SK-N-SH (cell line): ENCODE measurements at regions not wholly inside any gene's neighbourhood (a gene's known extent, or its start where the extent isn't known, plus 50 kb on each side); places are given as distances from the start of the nearest gene placed in this dataset.

Experiments used
- CTCF ChIA-PET: fragments of 300-600, 350-600 bp; formaldehyde crosslinking; extraction: SDS; loops from one replicate; lab custom pipeline; 2021; lab: Yijun Ruan, JAX
- POLR2A ChIA-PET: fragments of 350-600 bp; sonication (Branson Sonifier 250); formaldehyde crosslinking; extraction: SDS; loops from one replicate; lab custom pipeline; 2020; ENCODE audit warnings: antibody characterized with exemption, inconsistent platforms; lab: Yijun Ruan, JAX
- DNase-seq: peaks from one replicate; pipeline ENCODE4 v3.0.0; 2012
- H2AFZ ChIP-seq: fragments of 200-600 bp; sonication (generic); 2 replicates; pipeline ENCODE4 v1.8.1; 2016; ENCODE audit warnings: antibody characterized with exemption, mild to moderate bottlenecking, low read depth
- H3F3A ChIP-seq: fragments of 200-600 bp; sonication (generic); replicated peaks from 2 replicates; pipeline ENCODE3; 2016; ENCODE audit warnings: antibody characterized with exemption, mild to moderate bottlenecking; ENCODE audit not compliant: insufficient read depth
- H3K27ac ChIP-seq, 2 experiments: fragments of 200-500 bp in 1 of 2; fragments of 200-600 bp in 1 of 2; sonication (Bioruptor generic) in 1 of 2; sonication (generic), shearing (Covaris generic) in 1 of 2; 2 replicates each; pipeline versions ENCODE4 v1.5.1 to v1.6.1; 2014 to 2016; ENCODE audit warnings: low read depth in 2 of 2, inconsistent platforms in 1 of 2, low read length in 1 of 2, mild to moderate bottlenecking in 1 of 2, mixed read lengths in 1 of 2
- H3K27me3 ChIP-seq: fragments of 200-600 bp; sonication (generic), shearing (Covaris generic); 2 replicates; pipeline ENCODE4 v1.6.1; 2016; ENCODE audit warnings: mixed run types; ENCODE audit not compliant: insufficient read depth
- H3K36me3 ChIP-seq, 2 experiments: fragments of 200-500 bp in 1 of 2; fragments of 200-600 bp in 1 of 2; sonication (Bioruptor generic) in 1 of 2; sonication (generic) in 1 of 2; replicated peaks in 1 of 2; 2 replicates each; pipeline versions ENCODE3 to v1.5.1; 2014 to 2016; ENCODE audit warnings: low read length in 1 of 2, mild to moderate bottlenecking in 1 of 2; ENCODE audit not compliant: insufficient read depth in 2 of 2, control insufficient read depth in 1 of 2
- H3K4me1 ChIP-seq, 2 experiments: fragments of 200-500 bp in 1 of 2; fragments of 200-600 bp in 1 of 2; sonication (Bioruptor generic) in 1 of 2; sonication (generic), shearing (Covaris generic) in 1 of 2; 2 replicates each; pipeline versions ENCODE4 v1.5.1 to v1.6.1; 2014 to 2016; ENCODE audit warnings: low read depth in 1 of 2, low read length in 1 of 2, mixed run types in 1 of 2; ENCODE audit not compliant: insufficient read depth in 2 of 2, control insufficient read depth in 1 of 2
- H3K4me2 ChIP-seq: fragments of 200-600 bp; sonication (generic), shearing (Covaris generic); 2 replicates; pipeline ENCODE4 v1.6.1; 2017; ENCODE audit warnings: mixed run types
- H3K4me3 ChIP-seq, 2 experiments: fragments of 200-500 bp in 1 of 2; fragments of 200-600 bp in 1 of 2; sonication (Bioruptor generic) in 1 of 2; sonication (generic), shearing (Covaris generic) in 1 of 2; 2 replicates each; pipeline versions ENCODE4 v1.5.1 to v1.8.1; 2014 to 2016; ENCODE audit warnings: low read depth in 2 of 2, inconsistent platforms in 1 of 2, low read length in 1 of 2, mild to moderate bottlenecking in 1 of 2, mixed read lengths in 1 of 2, moderate library complexity in 1 of 2
- H3K79me2 ChIP-seq: fragments of 200-600 bp; sonication (generic); 2 replicates; pipeline ENCODE4 v1.8.1; 2017; ENCODE audit warnings: mild to moderate bottlenecking; ENCODE audit not compliant: insufficient read depth
- H3K9ac ChIP-seq: fragments of 200-600 bp; sonication (generic); 2 replicates; pipeline ENCODE4 v1.6.1; 2017; ENCODE audit warnings: mixed run types
- H3K9me2 ChIP-seq: fragments of 200-600 bp; sonication (generic); 2 replicates; pipeline ENCODE4 v1.6.1; 2017; ENCODE audit warnings: mixed run types
- H3K9me3 ChIP-seq: fragments of 200-600 bp; sonication (generic); 2 replicates; pipeline ENCODE4 v1.6.1; 2017; ENCODE audit warnings: mixed run types, mild to moderate bottlenecking, moderate library complexity
- H4K20me1 ChIP-seq: fragments of 200-600 bp; sonication (generic); 2 replicates; pipeline ENCODE4 v1.6.1; 2017; ENCODE audit warnings: mild to moderate bottlenecking, mixed run types; ENCODE audit not compliant: insufficient read depth
- FOSL2 ChIP-seq: IDR thresholded peaks from 2 replicates; pipeline ENCODE4 v1.4.0; 2012; ENCODE audit warnings: low read depth, mild to moderate bottlenecking, moderate library complexity, borderline replicate concordance
- FOXJ3 ChIP-seq: sonication (generic); formaldehyde crosslinking; IDR thresholded peaks from 2 replicates; pipeline ENCODE4 v1.5.1; 2020; ENCODE audit warnings: mild to moderate bottlenecking, missing genetic modification reagents
- FOXM1 ChIP-seq: IDR thresholded peaks from 2 replicates; pipeline ENCODE4 v1.4.0; 2012; ENCODE audit warnings: low read depth, mild to moderate bottlenecking
- GATA2 ChIP-seq: sonication (generic); formaldehyde crosslinking; IDR thresholded peaks from 2 replicates; pipeline ENCODE4 v1.5.0; 2020; ENCODE audit warnings: mild to moderate bottlenecking, missing genetic modification reagents
- JUND ChIP-seq: IDR thresholded peaks from 2 replicates; pipeline ENCODE4 v1.4.0; 2012
- MEF2A ChIP-seq: IDR thresholded peaks from 2 replicates; pipeline ENCODE4 v1.4.0; 2012; ENCODE audit warnings: low read depth, borderline replicate concordance
- NFIC ChIP-seq: IDR thresholded peaks from 2 replicates; pipeline ENCODE4 v1.4.0; 2012; ENCODE audit warnings: borderline replicate concordance
- NRF1 ChIP-seq: IDR thresholded peaks from 2 replicates; pipeline ENCODE4 v1.6.1; 2012; ENCODE audit warnings: low read depth, mild to moderate bottlenecking, low read length
- RCOR1 ChIP-seq: fragments of 150-350 bp; IDR thresholded peaks from 2 replicates; pipeline ENCODE4 v1.6.1; 2017; ENCODE audit warnings: antibody characterized with exemption, low read length
- SIN3A ChIP-seq: IDR thresholded peaks from 2 replicates; pipeline ENCODE4 v1.6.1; 2012; ENCODE audit warnings: low read depth, mild to moderate bottlenecking, low read length, moderate library complexity, borderline replicate concordance
- YY1 ChIP-seq: IDR thresholded peaks from 2 replicates; pipeline ENCODE4 v1.4.0; 2012; ENCODE audit warnings: low read depth, mild to moderate bottlenecking
- WGBS: methylation state at CpG from one replicate; pipeline ENCODE4 v1.1.6; 2017; ENCODE audit warnings: low lambda C conversion rate; 5-methylcytosine and 5-hydroxymethylcytosine counted together
- TF ChIP-seq, protein P1 (sequence below): IDR thresholded peaks from 2 replicates; pipeline ENCODE4; 2012
- TF ChIP-seq, protein P2 (sequence below): IDR thresholded peaks from 2 replicates; pipeline ENCODE4 v1.4.0; 2012; ENCODE audit warnings: low read depth
- TF ChIP-seq, protein P3 (sequence below): fragments of 200-600 bp; sonication (generic); IDR thresholded peaks from 2 replicates; pipeline ENCODE4 v1.6.1; 2017; ENCODE audit warnings: antibody characterized with exemption, mild to moderate bottlenecking, moderate library complexity
- TF ChIP-seq, protein P4 (sequence below): IDR thresholded peaks from 2 replicates; pipeline ENCODE4 v1.6.1; 2012; ENCODE audit warnings: mild to moderate bottlenecking, low read depth, low read length, moderate library complexity
- TF ChIP-seq, protein P5 (sequence below): IDR thresholded peaks from 2 replicates; pipeline ENCODE4 v1.4.0; 2012; ENCODE audit warnings: low read depth, borderline replicate concordance

DNA sequence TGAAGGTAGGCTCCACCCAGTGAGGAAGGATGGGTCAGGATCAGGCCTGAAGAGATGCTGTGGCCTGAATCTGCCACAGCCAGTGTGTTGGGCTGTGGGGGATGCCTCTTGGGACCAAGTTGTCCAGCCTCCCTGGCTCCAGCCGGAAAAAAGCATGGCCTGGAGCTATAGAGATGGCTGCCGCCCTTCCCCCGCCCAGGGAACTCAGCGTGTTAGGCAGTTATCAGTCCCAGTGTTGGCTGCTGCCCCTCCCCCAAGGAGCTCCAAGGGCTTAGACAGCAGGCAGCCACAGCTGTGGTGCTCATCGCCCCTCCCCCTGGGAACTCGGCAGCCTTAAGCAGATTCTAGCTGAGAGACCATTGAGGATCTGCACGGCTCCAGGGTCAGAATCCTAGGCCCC lies 158.0 kb downstream of the CAPZA3 start:
- Histone ChIP-seq H3K79me2 (no peaks in the 10 kb centered on the region), H3K27ac (no peak overlapping the region), H3K9me2 (no peaks in the 10 kb centered on the region), H3K27me3 (no peaks in the 10 kb centered on the region), H3K4me2 (no peak overlapping the region), H3K9ac (no peak overlapping the region), H3F3A (no peaks in the 10 kb centered on the region), H3K9me3 (no peaks in the 10 kb centered on the region), H4K20me1 (no peaks in the 10 kb centered on the region), H2AFZ (no peak overlapping the region), H3K4me3 (no peak overlapping the region), H3K36me3 (no peaks in the 10 kb centered on the region), H3K4me1 (no peaks in the 10 kb centered on the region; a peak in 1 of 4 replicates)
- POLR2A ChIA-PET = no interaction called here
- CTCF ChIA-PET = no interaction called here
- WGBS = 20% methylated on average over 1 of the region's 7 CpGs
- no peak for TF ChIP-seq FOXJ3 (CRISPR knock-in tag)
- no peak for TF ChIP-seq RCOR1
- TF ChIP-seq, protein P1, sequence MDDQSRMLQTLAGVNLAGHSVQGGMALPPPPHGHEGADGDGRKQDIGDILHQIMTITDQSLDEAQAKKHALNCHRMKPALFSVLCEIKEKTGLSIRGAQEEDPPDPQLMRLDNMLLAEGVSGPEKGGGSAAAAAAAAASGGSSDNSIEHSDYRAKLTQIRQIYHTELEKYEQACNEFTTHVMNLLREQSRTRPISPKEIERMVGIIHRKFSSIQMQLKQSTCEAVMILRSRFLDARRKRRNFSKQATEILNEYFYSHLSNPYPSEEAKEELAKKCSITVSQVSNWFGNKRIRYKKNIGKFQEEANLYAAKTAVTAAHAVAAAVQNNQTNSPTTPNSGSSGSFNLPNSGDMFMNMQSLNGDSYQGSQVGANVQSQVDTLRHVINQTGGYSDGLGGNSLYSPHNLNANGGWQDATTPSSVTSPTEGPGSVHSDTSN = no peak
- TF ChIP-seq, protein P2, sequence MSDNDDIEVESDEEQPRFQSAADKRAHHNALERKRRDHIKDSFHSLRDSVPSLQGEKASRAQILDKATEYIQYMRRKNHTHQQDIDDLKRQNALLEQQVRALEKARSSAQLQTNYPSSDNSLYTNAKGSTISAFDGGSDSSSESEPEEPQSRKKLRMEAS = no peak
- TF ChIP-seq FOSL2 = no peak
- TF ChIP-seq, protein P3, sequence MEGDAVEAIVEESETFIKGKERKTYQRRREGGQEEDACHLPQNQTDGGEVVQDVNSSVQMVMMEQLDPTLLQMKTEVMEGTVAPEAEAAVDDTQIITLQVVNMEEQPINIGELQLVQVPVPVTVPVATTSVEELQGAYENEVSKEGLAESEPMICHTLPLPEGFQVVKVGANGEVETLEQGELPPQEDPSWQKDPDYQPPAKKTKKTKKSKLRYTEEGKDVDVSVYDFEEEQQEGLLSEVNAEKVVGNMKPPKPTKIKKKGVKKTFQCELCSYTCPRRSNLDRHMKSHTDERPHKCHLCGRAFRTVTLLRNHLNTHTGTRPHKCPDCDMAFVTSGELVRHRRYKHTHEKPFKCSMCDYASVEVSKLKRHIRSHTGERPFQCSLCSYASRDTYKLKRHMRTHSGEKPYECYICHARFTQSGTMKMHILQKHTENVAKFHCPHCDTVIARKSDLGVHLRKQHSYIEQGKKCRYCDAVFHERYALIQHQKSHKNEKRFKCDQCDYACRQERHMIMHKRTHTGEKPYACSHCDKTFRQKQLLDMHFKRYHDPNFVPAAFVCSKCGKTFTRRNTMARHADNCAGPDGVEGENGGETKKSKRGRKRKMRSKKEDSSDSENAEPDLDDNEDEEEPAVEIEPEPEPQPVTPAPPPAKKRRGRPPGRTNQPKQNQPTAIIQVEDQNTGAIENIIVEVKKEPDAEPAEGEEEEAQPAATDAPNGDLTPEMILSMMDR = no peak
- TF ChIP-seq GATA2 = no peak
- TF ChIP-seq, protein P4, sequence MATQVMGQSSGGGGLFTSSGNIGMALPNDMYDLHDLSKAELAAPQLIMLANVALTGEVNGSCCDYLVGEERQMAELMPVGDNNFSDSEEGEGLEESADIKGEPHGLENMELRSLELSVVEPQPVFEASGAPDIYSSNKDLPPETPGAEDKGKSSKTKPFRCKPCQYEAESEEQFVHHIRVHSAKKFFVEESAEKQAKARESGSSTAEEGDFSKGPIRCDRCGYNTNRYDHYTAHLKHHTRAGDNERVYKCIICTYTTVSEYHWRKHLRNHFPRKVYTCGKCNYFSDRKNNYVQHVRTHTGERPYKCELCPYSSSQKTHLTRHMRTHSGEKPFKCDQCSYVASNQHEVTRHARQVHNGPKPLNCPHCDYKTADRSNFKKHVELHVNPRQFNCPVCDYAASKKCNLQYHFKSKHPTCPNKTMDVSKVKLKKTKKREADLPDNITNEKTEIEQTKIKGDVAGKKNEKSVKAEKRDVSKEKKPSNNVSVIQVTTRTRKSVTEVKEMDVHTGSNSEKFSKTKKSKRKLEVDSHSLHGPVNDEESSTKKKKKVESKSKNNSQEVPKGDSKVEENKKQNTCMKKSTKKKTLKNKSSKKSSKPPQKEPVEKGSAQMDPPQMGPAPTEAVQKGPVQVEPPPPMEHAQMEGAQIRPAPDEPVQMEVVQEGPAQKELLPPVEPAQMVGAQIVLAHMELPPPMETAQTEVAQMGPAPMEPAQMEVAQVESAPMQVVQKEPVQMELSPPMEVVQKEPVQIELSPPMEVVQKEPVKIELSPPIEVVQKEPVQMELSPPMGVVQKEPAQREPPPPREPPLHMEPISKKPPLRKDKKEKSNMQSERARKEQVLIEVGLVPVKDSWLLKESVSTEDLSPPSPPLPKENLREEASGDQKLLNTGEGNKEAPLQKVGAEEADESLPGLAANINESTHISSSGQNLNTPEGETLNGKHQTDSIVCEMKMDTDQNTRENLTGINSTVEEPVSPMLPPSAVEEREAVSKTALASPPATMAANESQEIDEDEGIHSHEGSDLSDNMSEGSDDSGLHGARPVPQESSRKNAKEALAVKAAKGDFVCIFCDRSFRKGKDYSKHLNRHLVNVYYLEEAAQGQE = no peak
- TF ChIP-seq, all 33 proteins: peak for 0
- DNase-seq = no peak

DNA sequence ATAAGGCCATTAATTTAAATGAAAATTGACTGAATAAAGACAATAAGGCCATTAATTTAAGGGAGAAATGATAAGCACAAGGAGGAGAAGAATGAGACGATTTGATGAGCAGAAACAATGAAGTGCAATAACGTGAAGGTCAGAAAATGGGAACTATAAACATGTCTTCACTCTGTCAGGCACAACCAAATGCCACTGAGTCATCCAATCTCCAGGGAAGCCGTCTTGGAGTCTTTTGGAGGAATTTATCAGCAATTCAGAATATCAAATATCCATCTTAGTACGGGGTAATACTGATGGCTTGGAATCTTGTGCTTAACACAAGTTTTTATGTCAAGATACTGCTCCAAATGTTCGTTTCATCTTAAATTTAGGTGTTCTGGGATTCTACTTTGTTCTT lies 159.9 kb downstream of the CAPZA3 start:
- H3K4me1 ChIP-seq = no peaks in the 10 kb centered on the region; a peak in 1 of 4 replicates
- DNase-seq = no peak
- WGBS = 53% methylated on average over 5 of the region's 5 CpGs
- TF ChIP-seq NFIC = no peak
- TF ChIP-seq FOSL2 = no peak
- no peak for TF ChIP-seq SIN3A
- TF ChIP-seq JUND = no peak
- no peak for TF ChIP-seq NRF1
- no peak for TF ChIP-seq YY1
- no peak for TF ChIP-seq FOXM1
- TF ChIP-seq, protein P5, sequence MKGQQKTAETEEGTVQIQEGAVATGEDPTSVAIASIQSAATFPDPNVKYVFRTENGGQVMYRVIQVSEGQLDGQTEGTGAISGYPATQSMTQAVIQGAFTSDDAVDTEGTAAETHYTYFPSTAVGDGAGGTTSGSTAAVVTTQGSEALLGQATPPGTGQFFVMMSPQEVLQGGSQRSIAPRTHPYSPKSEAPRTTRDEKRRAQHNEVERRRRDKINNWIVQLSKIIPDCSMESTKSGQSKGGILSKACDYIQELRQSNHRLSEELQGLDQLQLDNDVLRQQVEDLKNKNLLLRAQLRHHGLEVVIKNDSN = no peak
- TF ChIP-seq FOXJ3 (CRISPR knock-in tag) = no peak
- TF ChIP-seq, protein P2 = no peak
- TF ChIP-seq MEF2A = no peak
- POLR2A ChIA-PET = no interaction called here
- H3F3A ChIP-seq = no peaks in the 10 kb centered on the region
- no peaks in the 10 kb centered on the region for H3K36me3 ChIP-seq
- no peaks in the 10 kb centered on the region for H3K27me3 ChIP-seq
- no peak overlapping the region for H3K4me2 ChIP-seq
- no peak overlapping the region for H3K4me3 ChIP-seq
- CTCF ChIA-PET = no interaction called here
- H3K9me2 ChIP-seq = no peaks in the 10 kb centered on the region
- no peaks in the 10 kb centered on the region for H3K9me3 ChIP-seq
- no peaks in the 10 kb centered on the region for H4K20me1 ChIP-seq
- no peaks in the 10 kb centered on the region for H3K79me2 ChIP-seq
- H2AFZ ChIP-seq = no peak overlapping the region
- H3K9ac ChIP-seq = no peak overlapping the region
- no peak overlapping the region for H3K27ac ChIP-seq
